Endothelial cell of umbilical vein (primary cell): ENCODE measurements at regions not wholly inside any gene's neighbourhood (a gene's known extent, or its start where the extent isn't known, plus 50 kb on each side); places are given as distances from the start of the nearest gene placed in this dataset.

Experiments used
- BruUV-seq: library from RNA; stranded (reverse); fragments of 400-500 nt; replicated peaks from 2 replicates; lab custom pipeline; 2021; lab: Mats Ljungman, UMichigan
- CTCF ChIA-PET: fragments of 300-600, 350-600 bp; sonication (Branson Sonifier 250); formaldehyde crosslinking; loops from one replicate; lab custom pipeline; 2021; ENCODE audit warnings: antibody characterized with exemption, inconsistent platforms; lab: Charles Lee
- POLR2A ChIA-PET: fragments of 300-600, 350-600 bp; sonication (Branson Sonifier 250); formaldehyde crosslinking; loops from one replicate; lab custom pipeline; 2021; ENCODE audit warnings: antibody characterized with exemption, inconsistent platforms; lab: Charles Lee
- DNase-seq: peaks from one replicate; pipeline ENCODE4 v3.0.0-alpha.2; 2011; ENCODE audit warnings: low read depth, low spot score
- FAIRE-seq: peaks from 2 replicates; lab custom pipeline; 2011; peaks lifted over from hg19 to GRCh38; lab: Jason Lieb, UNC
- H2AFZ ChIP-seq: 2 replicates; pipeline ENCODE4 v1.6.0; 2012; ENCODE audit warnings: low read depth, low read length, control low read depth, inconsistent platforms
- H3K27ac ChIP-seq: 2 replicates; pipeline ENCODE4 v1.5.1; 2011; ENCODE audit warnings: low read depth, mild to moderate bottlenecking, control low read depth, low read length, moderate library complexity; ENCODE audit not compliant: insufficient read depth
- H3K27me3 ChIP-seq, 2 experiments: 2 replicates each; pipeline versions ENCODE4 v1.6.0 to v1.6.1; 2011; ENCODE audit warnings: low read length in 2 of 2, mixed read lengths in 1 of 2; ENCODE audit not compliant: control insufficient read depth in 2 of 2, insufficient read depth in 2 of 2
- H3K36me3 ChIP-seq, 2 experiments: 2 replicates in 1 of 2; 3 replicates in 1 of 2; pipeline ENCODE4 v1.5.1; 2011; ENCODE audit warnings: low read length in 2 of 2, mild to moderate bottlenecking in 1 of 2, moderate library complexity in 1 of 2; ENCODE audit not compliant: control insufficient read depth in 2 of 2, insufficient read depth in 2 of 2; ENCODE audit errors: extremely low read depth in 1 of 2
- H3K4me1 ChIP-seq: 3 replicates; pipeline ENCODE4 v1.5.1; 2011; ENCODE audit warnings: mild to moderate bottlenecking, low read length; ENCODE audit not compliant: control insufficient read depth, insufficient read depth; ENCODE audit errors: extremely low read depth
- H3K4me2 ChIP-seq: 2 replicates; pipeline ENCODE4 v1.6.1; 2011; ENCODE audit warnings: low read length, control low read depth, mixed read lengths; ENCODE audit not compliant: insufficient read depth
- H3K4me3 ChIP-seq, 3 experiments: fragments of 200-600 bp in 1 of 3; sonication (generic), shearing (Covaris generic) in 1 of 3; replicated peaks in 1 of 3; 2 replicates each; pipeline ENCODE4 v1.5.1; 2011 to 2016; ENCODE audit warnings: control low read depth in 3 of 3, low read length in 3 of 3, mild to moderate bottlenecking in 2 of 3, inconsistent platforms in 1 of 3, low read depth in 1 of 3, moderate library complexity in 1 of 3; ENCODE audit not compliant: insufficient read depth in 1 of 3
- H3K79me2 ChIP-seq: 2 replicates; pipeline ENCODE4 v1.6.0; 2012; ENCODE audit warnings: low read length, inconsistent platforms; ENCODE audit not compliant: control insufficient read depth, insufficient read depth
- H3K9ac ChIP-seq: replicated peaks from 2 replicates; pipeline ENCODE3; 2011; ENCODE audit warnings: low read length, control low read depth; ENCODE audit not compliant: insufficient read depth; ENCODE audit errors: extremely low read depth
- H3K9me1 ChIP-seq: replicated peaks from 3 replicates; pipeline ENCODE4 v1.6.0; 2011; ENCODE audit warnings: mild to moderate bottlenecking, low read length; ENCODE audit not compliant: control insufficient read depth, insufficient read depth; ENCODE audit errors: extremely low read depth
- H3K9me3 ChIP-seq: replicated peaks from 2 replicates; pipeline ENCODE4 v1.5.1; 2012; ENCODE audit warnings: low read length, inconsistent platforms; ENCODE audit not compliant: control insufficient read depth, insufficient read depth
- H4K20me1 ChIP-seq: replicated peaks from 2 replicates; pipeline ENCODE3; 2011; ENCODE audit warnings: mild to moderate bottlenecking, low read length; ENCODE audit not compliant: control insufficient read depth, insufficient read depth; ENCODE audit errors: extremely low read depth
- CTCF ChIP-seq, 2 donors: IDR thresholded peaks; 1 replicate in 1 of 2; 2 replicates in 1 of 2; pipeline ENCODE4 v1.5.1; 2011; ENCODE audit warnings: low read length in 2 of 2, mild to moderate bottlenecking in 2 of 2, moderate library complexity in 2 of 2, control low read depth in 1 of 2, inconsistent platforms in 1 of 2, low read depth in 1 of 2; ENCODE audit not compliant: insufficient read depth in 1 of 2; ENCODE audit errors: extremely low read depth in 1 of 2
- EZH2 ChIP-seq: IDR thresholded peaks from 2 replicates; pipeline ENCODE4 v1.6.1; 2012; ENCODE audit warnings: borderline replicate concordance, low read depth, mild to moderate bottlenecking, moderate library complexity, low read length, inconsistent platforms; ENCODE audit not compliant: severe bottlenecking
- JUN ChIP-seq: IDR thresholded peaks from 2 replicates; pipeline ENCODE4 v1.6.1; 2011; ENCODE audit warnings: borderline replicate concordance, low read depth; ENCODE audit not compliant: insufficient read length, insufficient read depth
- MYC ChIP-seq: IDR thresholded peaks from one replicate; pipeline ENCODE4 v1.6.1; 2011; ENCODE audit warnings: mild to moderate bottlenecking, low read depth, low read length
- POLR2A ChIP-seq: IDR thresholded peaks from 2 replicates; pipeline ENCODE4 v1.6.1; 2012; ENCODE audit warnings: low read depth, mild to moderate bottlenecking, control low read depth, low read length
- POLR2AphosphoS5 ChIP-seq: IDR thresholded peaks from 2 replicates; pipeline ENCODE4 v1.6.1; 2012; ENCODE audit warnings: low read depth, mild to moderate bottlenecking, control low read depth, low read length, moderate library complexity; ENCODE audit not compliant: insufficient read depth
- dilution Hi-C: fragments of 300-500 bp; cut with MboI; formaldehyde crosslinking; loops from one replicate; pipeline ENCODE4 v1.15.0; 2019; ENCODE audit warnings: low sequenced_read_pairs; ENCODE audit not compliant: extremely low pct_ligation_motif_present
- intact Hi-C: fragments of 100-400 bp; cut with micrococcal nuclease; formaldehyde crosslinking; loops from one replicate; pipeline ENCODE4 v1.10.0; 2022
- TF ChIP-seq, protein P1 (sequence below): IDR thresholded peaks from 2 replicates; pipeline ENCODE4 v1.6.1; 2011; ENCODE audit not compliant: insufficient read depth, insufficient read length

GRCh38 chr1:229886636-229887035, 180.4 kb upstream of the GALNT2 start:
- Histone ChIP-seq H3K9me3 (no peaks in the 10 kb centered on the region), H3K79me2 (no peaks in the 10 kb centered on the region), H3K36me3 (no peaks in the 10 kb centered on the region), H2AFZ (no peak overlapping the region), H3K27ac (no peak overlapping the region), H4K20me1 (no peaks in the 10 kb centered on the region), H3K27me3 (no peaks in the 10 kb centered on the region), H3K9ac (no peak overlapping the region), H3K4me3 (no peak overlapping the region), H3K4me1 (no peaks in the 10 kb centered on the region), H3K9me1 (no peaks in the 10 kb centered on the region), H3K4me2 (no peak overlapping the region)
- POLR2A ChIA-PET: no interaction called here
- TF ChIP-seq EZH2 (no peak), CTCF (IDR thresholded peaks at IDR 0.05; ENCODE audit: extremely low read depth in 1 of 2, insufficient read depth in 1 of 2, low read depth in 1 of 2, low read length in 2 of 2) (no peak), JUN (no peak), MYC (no peak), POLR2A (no peak), POLR2AphosphoS5 (no peak)
- TF ChIP-seq, protein P1, sequence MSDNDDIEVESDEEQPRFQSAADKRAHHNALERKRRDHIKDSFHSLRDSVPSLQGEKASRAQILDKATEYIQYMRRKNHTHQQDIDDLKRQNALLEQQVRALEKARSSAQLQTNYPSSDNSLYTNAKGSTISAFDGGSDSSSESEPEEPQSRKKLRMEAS: no peak
- dilution Hi-C loops (no loop called here), intact Hi-C loops (no loop called here)
- CTCF ChIA-PET: interaction anchor here (1.1 kb wide), 1 partner anchor 8 kb away, joined by 3 read pairs; no protein-coding TSS in a partner anchor
- FAIRE-seq (no peak), DNase-seq (no peak)
- no TSS peak for BruUV-seq
